ENCODE measurements at regions not wholly inside any gene's neighbourhood (a gene's known extent, or its start where the extent isn't known, plus 50 kb on each side); places are given as distances from the start of the nearest gene placed in this dataset.

DNA sequence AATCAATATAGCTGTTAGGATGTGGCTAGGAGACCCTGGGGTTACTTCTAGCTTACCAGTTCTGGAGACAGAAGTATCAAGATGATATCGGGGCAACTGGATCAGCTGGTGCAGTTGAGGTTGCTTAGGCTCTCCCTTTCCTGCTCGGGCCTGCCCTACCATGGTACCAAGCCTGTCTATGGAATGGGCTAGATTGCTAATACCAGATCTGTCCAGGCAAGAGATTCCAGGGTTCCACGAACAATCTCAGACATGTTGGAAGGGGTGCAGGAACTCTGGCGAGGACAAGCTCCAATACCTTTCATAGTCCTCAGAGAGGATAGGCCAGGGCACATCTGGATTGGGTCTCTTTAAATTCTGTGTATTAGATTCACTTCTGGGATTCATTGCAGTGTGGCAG, 53.8 kb downstream of the ADM start:
- TF ChIP-seq POLR2A (IDR thresholded peaks at IDR 0.05): no peak
- TF ChIP-seq, protein P1, sequence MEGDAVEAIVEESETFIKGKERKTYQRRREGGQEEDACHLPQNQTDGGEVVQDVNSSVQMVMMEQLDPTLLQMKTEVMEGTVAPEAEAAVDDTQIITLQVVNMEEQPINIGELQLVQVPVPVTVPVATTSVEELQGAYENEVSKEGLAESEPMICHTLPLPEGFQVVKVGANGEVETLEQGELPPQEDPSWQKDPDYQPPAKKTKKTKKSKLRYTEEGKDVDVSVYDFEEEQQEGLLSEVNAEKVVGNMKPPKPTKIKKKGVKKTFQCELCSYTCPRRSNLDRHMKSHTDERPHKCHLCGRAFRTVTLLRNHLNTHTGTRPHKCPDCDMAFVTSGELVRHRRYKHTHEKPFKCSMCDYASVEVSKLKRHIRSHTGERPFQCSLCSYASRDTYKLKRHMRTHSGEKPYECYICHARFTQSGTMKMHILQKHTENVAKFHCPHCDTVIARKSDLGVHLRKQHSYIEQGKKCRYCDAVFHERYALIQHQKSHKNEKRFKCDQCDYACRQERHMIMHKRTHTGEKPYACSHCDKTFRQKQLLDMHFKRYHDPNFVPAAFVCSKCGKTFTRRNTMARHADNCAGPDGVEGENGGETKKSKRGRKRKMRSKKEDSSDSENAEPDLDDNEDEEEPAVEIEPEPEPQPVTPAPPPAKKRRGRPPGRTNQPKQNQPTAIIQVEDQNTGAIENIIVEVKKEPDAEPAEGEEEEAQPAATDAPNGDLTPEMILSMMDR (IDR thresholded peaks at IDR 0.05): no peak
- no peaks in the 10 kb centered on the region for H3K9me3 ChIP-seq
- no peak overlapping the region for H3K27ac ChIP-seq
- no peaks in the 10 kb centered on the region for H3K27me3 ChIP-seq
- H3K4me3 ChIP-seq: no peak overlapping the region
- DNase-seq: no peak
- no peaks in the 10 kb centered on the region for H3K36me3 ChIP-seq
- no peaks in the 10 kb centered on the region for H3K4me1 ChIP-seq

DNA sequence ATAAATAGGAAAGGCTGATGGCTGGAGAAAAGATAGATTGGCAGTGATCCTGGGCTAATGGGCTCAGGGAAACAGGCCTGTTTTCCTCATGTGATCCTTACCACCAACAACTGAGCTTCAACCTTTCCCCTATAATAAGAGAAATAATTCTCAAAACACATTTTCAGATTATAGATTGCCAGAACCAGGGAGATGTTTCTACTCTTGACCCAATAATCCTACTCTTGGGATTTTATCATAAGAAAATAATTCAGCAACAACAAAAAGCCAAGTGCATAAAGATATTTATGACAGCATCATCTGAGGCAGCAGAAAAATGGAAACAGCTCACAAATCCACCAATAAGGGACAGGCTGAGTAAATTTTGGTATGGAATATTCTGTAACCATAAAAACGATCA, 54.3 kb downstream of the ADM start:
- no peak for DNase-seq
- Histone ChIP-seq H3K4me3 (no peak overlapping the region), H3K27me3 (no peaks in the 10 kb centered on the region), H3K9me3 (no peaks in the 10 kb centered on the region), H3K27ac (no peak overlapping the region), H3K36me3 (no peaks in the 10 kb centered on the region), H3K4me1 (no peaks in the 10 kb centered on the region)
- no peak for TF ChIP-seq POLR2A (IDR thresholded peaks at IDR 0.05)
- TF ChIP-seq, protein P1 (IDR thresholded peaks at IDR 0.05): no peak

DNA sequence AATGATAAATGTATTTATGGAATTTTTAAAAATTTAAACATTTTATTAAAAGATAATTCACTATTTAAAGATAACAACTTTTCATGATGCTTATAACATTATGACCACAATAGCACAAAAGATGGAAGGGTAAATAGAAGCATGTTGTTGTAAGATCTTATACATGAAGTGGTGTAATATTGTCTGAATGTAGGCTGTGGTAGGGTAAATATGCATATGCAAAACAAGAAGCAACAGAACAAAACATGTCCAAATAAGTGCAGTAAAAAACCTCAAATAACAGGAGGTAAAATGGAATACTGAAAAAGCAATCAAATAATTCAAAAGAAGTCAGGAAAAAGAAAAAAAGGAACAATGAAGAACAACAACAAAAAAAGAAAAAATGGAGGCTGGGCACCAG, 56.0 kb downstream of the ADM start:
- Histone ChIP-seq H3K27me3 (no peaks in the 10 kb centered on the region), H3K27ac (no peak overlapping the region), H3K36me3 (no peaks in the 10 kb centered on the region), H3K9me3 (no peaks in the 10 kb centered on the region), H3K4me1 (peaks cover 0 to 8% (median 0%) of the 10 kb centered on the region in 4 donors), H3K4me3 (no peak overlapping the region)
- DNase-seq: no peak
- TF ChIP-seq POLR2A (IDR thresholded peaks at IDR 0.05): no peak
- TF ChIP-seq, protein P1 (IDR thresholded peaks at IDR 0.05): no peak

DNA sequence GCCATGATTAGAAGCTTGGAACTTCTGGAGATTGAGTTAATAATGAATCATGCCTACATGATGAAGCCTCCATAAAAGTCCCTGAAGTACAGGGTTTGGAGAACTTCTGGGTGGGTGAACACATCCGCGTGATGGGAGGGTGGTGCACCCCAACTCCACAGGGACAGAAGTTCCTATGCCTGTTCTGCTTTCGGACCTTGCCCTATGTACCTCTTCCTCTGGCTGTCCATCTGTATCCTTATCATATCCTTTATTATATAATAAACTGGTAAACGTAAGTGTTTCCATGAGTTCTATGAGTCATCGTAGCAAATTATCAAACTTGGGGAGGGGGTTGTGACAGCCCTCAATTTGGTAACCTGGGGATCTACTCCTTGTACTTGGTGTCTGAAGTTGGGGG, 60.2 kb downstream of the ADM start:
- Histone ChIP-seq H3K36me3 (no peaks in the 10 kb centered on the region), H3K4me3 (no peak overlapping the region), H3K27ac (no peak overlapping the region), H3K4me1 (peaks cover 0 to 18% (median 0%) of the 10 kb centered on the region in 4 donors), H3K9me3 (no peaks in the 10 kb centered on the region), H3K27me3 (no peaks in the 10 kb centered on the region)
- no peak for DNase-seq
- TF ChIP-seq POLR2A (IDR thresholded peaks at IDR 0.05): no peak
- TF ChIP-seq, protein P1 (IDR thresholded peaks at IDR 0.05): no peak

DNA sequence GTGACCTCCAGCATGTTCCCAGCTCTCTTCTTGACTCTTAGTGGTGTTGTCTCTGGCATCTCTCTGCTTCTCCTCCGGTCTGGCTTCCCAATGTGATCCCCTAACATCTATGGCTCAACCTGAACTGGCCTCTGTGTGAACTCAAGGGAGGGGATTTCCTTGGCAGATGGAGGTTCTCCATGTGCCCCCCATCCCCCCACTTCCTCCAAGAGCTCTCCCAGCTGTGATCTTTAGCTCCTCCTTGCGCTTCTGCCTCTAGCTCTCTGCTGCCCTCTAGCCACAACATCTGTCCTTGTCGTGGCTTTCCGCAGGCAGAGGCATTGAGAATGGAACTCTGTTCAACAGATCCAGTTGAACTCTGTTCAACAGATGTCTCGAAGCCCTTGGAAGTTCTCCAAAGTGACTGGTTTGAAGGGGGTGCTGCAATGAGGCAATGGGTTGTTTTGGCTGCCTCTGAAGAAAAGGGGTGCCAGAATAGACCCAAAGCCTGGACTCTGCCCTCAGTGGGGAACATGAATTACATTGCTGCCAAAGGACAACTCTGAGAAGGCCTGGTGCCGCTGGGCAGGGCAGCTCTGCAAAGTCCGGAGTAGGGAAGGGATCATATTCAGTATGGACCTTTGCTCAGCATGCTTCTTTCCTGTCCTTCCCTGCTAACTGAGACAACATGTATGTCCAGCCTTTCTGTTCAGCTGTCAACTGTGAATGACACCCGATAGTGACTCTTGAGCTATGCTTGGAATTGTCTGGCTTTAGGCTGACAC, 61.9 kb downstream of the ADM start:
- Histone ChIP-seq H3K4me3 (no peak overlapping the region), H3K36me3 (no peaks in the 10 kb centered on the region), H3K9me3 (no peaks in the 10 kb centered on the region), H3K4me1 (peaks cover 0 to 18% (median 0%) of the 10 kb centered on the region in 4 donors), H3K27ac (peak overlapping the region in 2 of 4 donors; percentile 30 to 32), H3K27me3 (no peaks in the 10 kb centered on the region)
- peak; percentile 61 to 89 (median 77) for DNase-seq
- TF ChIP-seq, protein P1 (IDR thresholded peaks at IDR 0.05): peak; percentile 36 to 87 (median 76)
- no peak for TF ChIP-seq POLR2A (IDR thresholded peaks at IDR 0.05)
